GM18867 (cell line): ENCODE measurements at regions not wholly inside any gene's neighbourhood (a gene's known extent, or its start where the extent isn't known, plus 50 kb on each side); places are given as distances from the start of the nearest gene placed in this dataset.

ENCODE experiments used
- ATAC-seq: cut with Tn5 transposase; IDR thresholded peaks from one replicate; pipeline ENCODE4 v1.9.1; 2021; ENCODE audit warnings: mild to moderate bottlenecking, moderate library complexity; ENCODE audit not compliant: unreplicated experiment

DNA sequence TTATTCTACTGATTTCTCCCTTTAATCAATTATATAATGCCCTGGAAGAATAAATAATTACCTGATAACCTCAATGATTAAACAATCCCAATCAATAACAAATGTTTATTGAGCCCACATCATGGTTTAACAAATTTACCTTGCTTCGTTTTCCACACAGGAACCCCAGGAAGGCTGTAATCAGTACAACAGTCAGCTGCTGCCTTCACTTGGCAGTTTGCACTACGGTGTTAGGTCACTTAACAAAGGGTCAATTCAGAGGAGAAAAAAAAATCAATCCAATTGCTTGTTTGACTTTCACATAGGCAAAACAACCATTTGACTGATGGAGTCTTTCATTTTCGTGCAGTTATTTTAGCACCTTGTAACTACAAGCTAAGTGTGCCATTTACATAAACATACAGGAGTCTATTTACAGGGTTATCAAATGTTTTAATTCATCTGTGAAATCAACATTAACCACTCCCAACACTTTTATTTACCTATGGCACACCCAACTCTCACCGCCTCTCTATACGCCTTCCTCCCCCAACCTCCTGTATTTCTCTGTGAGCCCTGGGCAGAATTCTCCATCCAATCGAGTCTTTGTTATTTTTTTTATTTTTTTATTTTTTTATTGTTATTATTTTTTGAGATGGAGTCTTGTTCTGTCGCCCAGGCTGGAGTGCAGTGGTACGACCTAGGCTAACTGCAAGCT is 140.4 kb upstream of the TAB2 start:
- ATAC-seq, result no peak

DNA sequence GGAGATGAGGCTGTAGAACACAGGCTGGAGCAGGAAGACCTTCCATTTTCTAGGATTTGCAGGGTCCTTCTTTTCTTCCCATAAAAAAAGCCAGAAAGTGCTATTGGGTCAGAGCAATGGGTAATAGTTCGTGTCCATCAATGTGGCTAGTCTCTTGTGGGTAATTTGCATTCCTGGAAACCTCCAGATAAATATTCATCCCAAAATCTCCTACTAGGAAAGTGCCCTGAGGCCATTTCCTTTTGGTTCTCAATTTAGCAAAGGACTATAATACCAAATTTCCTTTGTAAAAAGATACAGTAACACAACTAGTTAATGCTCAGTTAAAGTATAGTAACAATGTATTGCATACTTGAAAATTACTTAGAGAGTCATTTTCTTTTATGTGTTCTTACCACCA is 138.1 kb upstream of the TAB2 start:
- ATAC-seq, result no peak

DNA sequence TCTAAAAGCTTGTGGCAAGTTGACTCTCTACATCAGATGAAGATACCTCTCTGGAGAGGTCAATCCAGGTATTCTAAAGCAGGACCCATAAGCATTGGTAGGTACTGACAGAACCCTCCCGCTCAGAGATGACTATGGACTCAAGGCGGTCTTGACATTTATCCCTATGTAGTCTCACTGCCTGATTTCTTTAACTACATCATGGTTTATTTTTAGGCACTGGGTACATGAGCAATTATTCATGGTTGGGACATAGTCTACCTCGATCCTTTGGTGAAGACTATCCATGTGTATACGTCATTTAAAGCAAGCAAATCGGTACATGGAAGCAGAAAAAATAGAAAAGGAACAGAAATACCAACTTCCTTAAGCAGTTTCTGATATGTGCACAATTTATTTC is 136.2 kb upstream of the TAB2 start:
- no peak for ATAC-seq

DNA sequence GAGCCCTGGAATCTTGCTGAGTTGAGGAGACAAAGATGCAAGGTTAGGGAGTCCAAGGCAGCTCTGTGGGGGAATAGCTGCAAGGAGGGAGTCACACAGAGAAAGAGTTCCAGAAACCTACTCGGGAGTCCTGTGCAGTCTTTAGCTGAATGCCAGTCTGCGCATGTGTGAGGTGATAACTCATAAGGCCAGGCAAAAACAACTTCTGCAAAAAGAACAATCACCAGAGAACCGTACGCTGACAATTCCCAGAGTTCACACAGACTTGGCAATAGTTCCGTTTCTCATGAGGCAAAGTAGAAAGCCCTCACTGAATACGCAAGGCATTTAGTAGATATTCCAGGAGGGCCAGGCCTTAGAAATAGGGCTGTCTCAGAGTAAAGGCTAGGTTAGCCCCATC is 135.2 kb upstream of the TAB2 start:
- ATAC-seq, result no peak

DNA sequence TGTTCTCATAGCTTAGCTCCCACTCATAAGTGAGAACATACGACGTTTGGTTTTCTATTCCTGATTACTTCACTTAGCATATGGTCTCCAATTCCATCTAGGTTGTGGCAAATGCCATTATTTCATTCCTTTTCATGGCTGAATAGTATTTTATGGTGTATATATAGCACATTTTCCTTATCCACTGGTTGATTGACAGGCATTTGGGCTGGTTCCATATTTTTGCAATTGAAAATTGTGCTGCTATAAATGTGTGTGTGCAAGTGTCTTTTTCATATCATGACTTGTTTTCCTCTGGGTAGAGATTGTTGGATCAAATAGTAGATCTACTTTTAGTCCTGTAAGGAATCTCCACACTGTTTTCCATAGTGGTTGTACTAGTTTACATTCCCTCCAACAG is 133.0 kb upstream of the TAB2 start:
- ATAC-seq, result no peak

DNA sequence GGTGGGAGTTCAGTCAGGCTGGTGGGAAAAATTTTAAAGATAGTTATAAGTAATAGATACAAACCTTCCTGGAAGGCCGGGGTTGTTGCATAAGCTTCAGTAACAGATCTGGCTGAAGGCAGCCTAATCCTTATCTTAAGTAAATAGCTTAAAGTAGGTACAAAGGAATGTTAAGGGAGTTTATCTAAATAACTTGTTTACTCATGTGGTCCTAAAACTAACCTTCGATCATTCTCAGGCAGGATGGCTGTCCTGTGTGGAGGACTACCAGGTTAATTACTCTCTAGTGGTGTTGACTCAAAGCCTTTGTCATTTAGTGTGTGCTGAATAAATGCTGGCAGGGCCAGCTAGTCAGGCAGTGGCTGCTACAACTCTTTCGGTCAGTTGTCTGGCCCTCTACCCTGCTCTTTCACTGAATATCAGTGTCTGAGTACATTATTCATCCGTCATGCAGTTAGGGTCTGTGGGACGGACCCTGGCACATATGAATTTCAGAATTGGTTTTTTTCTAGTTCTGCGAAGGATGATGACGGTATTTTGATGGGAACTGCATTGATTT is 131.6 kb upstream of the TAB2 start:
- ATAC-seq, result no peak

DNA sequence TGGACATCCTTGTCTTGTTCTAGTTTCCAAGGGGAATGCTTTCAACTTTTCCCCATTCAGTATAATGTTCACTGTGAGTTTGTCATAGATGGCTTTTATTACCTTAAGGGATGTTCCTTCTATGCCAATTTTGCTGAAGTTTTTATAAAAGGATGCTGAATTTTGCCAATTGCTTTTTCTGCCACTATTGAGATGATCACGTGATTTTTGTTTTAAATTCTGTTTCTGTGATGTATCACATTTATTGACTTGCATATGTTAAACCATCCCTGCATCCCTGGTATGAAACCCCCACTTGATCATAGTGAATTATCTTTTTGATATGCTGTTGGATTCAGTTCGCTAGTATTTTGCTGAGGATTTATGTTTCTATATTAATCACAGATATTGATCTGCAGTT is 130.6 kb upstream of the TAB2 start:
- ATAC-seq, result no peak

DNA sequence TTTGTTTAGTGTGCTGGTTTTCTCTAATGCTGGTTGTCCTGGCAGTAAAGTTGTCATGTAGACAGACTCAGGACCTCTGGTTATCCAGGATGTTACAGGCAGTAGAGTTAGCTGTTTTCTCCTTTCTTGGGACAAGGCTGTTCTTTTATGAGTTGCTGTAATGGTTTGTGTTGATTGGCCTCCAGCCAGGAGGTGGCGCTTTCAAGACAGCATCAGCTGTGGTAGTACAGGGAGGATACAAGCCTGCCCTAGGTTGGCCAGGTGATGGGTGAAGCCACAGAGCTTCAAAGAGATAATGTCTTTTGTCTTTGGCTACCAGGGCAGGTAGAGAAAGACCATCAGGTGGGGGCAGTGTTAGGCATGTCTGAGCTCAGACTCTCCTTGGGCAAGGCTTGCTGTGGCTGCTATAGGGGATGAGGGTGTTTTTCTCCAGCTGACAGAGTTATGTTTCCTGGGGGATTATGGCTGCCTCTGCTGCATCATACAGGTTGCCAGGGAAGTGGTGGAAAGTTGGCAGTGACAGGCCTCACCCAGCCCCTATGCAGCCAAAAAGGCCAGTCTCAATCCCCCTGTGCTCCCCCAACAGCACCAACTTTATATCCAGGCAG is 127.2 kb upstream of the TAB2 start:
- ATAC-seq, result peak; percentile 60

DNA sequence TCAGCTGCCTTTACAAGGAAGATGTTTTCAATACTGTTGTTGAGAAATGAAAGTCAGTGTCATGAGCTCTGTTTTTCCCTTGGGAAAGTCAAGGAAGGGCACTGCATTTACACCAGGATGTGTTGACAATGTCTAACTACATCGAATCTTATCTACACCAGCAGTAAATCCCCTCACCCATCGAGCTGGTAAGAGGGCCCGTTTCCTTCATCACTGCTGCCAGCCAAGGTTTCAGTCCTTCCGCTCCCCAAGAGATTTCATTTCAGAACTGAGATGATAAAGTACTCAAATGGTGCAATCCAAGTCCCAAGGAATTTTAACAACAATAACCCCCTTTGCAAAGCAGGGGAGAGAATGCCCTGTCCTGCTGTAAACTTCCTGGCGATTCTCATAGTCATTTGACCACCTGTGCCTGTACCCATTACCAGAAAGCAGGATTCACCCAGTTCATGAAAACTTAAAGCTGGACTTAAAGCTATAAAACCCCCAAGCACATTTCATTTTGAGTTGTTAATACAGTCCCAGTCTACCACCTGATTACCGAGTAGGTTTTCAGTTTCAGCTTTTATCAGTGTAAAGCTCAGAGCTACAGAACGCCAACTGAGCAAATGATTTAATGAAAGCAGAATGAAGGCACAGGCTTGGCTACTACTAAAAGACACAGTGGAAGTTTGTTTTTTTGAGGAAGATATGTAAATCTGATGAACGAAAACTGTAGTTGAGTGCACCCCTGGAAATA is 122.5 kb upstream of the TAB2 start:
- peak; percentile 51 for ATAC-seq

DNA sequence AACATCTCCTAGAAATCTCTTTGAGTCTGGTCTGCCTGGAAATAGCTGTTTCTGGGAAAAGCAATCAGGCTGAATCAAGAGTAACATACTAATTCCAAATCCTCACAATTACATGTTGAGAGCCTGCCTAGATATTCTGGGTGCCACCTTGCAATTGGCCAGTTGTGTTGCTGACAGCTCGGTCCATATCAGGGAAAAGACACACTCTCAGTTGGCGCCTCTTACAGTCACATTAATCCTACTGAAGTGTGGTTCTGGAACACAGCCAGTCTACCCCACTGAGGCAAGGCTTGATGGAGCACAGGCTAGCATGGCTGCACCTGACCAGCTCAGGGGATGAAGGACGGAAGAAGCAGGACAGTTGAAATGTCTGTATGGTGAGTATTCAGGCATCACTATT is 121.4 kb upstream of the TAB2 start:
- no peak for ATAC-seq

DNA sequence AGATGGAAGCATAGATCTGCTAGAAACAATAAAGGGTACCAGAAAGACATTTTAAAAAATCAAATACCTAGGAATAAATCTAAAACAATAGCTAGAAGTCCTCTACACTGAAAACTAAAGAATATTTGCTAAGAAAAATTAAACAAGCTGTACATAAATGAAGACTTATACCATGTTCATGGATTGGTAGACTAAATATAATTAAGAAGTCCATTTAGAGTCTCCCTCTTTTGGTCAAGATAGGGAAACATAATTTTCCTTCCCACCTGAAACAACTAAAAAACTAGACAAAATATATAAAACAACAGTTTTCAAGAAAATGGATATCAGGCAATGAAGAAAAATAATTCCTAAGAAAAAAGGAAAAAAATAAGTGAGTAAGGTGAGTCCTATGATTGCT is 120.0 kb upstream of the TAB2 start:
- no peak for ATAC-seq

DNA sequence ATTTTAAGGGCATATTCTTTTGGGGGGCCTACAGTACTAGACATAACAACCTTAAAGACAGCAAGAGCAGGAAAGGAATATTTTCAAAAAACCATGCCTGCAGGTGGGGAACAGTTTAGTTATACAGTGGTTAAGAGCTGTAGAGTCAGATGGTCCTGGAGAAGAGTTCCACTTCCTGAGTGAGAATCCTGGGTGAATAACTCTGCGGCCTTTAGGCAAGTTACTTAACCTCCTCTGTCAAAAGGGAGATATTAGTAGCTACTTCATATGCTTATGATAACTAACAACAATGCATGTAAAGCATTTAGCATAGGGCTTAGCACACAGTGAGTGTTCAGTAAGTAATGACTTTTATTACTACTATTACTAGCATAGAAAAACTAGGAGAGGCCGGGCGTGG is 119.2 kb upstream of the TAB2 start:
- ATAC-seq, result no peak

DNA sequence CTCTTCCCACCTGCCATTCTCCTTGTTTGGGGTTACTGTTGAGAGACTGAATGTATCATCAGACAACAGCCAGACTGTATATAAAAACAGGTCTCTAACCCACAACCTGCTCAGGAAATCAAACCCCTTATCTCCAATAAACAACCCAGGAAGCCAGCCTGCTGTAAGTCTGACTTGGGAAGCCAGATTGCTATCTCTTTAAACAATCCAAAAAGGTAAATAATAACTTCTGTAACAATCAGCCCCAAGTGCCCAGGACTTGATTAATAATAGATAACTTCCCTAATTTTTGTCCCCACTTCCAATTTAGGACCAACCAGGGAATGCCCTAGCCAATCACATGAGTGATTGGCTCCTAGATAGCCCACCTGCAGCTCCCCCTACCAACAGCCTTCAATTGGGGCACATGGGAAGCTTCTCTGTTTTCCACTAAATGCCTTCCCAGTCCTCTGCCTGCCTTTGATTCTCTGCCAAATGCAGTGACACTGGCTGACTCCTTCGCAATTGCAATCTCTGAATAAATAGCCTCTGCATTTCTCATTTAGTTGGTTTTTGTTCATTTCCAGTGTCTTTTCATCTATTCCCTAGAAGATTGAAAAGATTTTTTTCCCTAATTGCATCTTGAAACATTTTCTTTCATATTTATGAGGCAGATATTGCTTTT is 117.1 kb upstream of the TAB2 start:
- ATAC-seq, result no peak

DNA sequence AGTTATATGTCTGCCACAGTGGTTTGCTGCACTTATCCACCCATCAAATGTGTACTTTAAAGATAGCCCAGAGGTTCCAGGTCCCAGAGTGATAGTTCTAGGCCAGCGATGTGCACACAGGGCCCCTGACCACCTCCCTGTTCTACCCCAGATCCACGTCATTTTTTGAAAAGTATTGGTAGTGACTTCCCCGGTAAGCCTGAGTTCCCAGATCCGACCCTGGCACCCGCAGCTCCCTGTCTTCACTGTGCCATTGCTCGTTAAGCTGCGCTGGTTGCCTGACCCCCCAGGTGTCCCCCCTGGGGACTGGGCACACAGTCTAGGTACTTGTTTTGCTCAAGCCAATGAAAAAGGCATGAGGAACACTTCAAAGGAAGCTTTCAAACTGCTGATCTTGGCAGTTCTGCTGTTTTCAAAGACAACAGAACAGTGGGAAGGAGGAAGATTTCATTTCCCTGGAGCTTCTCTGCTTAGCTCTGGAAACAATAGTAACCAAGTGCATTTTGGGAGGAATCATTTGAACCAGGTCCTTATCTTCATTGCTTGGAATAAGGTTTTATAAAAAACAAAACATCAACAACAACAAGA is 116.3 kb upstream of the TAB2 start:
- ATAC-seq, result no peak

DNA sequence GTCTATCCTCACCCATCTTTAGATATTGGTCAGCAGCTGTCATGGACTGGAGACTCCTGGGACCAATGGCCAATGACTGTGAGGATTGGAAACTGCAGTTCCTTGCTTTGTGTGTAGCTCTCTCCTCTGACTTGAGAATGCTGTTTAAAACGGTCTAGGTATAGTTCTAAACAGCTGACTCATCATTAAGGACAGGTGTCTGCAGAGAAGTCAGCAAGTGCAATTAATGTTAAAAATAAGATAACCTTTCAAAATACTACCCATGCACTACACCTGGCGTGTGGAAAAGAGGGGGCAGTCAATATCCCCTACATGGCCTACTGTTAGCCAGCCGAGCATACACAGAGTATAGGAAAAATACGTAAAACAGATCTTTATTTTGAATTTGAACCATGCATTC is 115.4 kb upstream of the TAB2 start:
- ATAC-seq, result no peak

DNA sequence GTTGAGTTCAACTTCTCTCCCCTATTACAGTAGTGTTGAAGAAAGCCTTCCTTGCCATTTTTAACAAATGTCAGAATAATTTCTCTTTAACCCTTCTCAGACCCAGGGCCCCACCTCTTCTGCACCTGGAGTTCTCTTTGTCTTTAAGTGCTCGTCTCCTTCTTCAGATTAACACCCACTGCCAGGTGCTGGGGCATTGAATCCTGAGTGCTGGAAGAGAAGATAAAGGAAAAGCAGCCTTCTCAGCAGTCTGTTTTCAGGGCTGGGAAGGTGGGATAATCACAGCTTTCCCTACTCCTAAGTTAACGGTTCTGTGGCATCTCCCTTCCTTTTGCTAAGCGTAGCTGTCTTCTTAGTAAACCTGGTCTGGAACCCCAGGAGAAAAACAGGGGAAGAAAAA is 114.6 kb upstream of the TAB2 start:
- ATAC-seq, result no peak

DNA sequence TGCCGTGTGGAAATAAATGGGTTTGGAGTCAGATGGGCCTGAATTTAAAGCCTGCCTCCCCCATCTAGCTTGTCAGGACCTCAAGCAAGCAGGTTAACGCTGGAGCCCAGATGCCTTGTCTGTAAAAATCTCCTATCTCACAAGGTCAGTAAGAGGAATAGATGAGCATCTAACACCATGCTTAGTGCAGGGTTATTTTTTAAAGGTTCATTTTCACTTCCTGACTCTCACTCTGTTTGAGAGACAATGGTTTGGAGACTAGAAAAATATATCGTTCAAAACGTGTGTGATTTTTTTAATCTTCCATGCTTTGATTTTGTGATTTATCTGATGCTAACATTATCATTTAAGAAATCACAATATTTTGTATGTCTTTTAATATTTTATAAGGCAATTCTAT is 114.0 kb upstream of the TAB2 start:
- ATAC-seq, result no peak

DNA sequence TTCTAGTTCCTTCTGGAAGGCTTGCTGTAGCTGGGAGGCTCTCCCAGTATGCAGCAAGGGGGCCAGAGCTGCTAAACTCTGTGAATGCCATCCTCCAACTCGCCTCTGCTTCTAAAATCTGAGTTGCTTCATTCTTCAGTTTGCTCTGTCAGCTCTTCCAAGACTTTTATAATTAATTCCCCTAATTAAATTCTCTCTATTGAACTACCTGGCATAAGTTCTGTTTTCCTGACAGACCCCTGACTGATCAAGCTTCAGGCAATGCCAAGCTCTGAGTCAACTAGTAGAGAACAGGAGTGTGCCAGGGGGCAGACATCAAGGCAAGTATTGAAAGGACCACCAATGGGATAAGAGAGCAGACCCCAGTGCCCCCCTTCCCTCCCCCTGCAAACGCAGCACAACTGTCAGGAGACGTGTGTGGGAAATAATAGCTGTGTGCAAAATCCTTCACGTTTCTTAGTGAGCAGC is 109.3 kb upstream of the TAB2 start:
- ATAC-seq, result no peak

DNA sequence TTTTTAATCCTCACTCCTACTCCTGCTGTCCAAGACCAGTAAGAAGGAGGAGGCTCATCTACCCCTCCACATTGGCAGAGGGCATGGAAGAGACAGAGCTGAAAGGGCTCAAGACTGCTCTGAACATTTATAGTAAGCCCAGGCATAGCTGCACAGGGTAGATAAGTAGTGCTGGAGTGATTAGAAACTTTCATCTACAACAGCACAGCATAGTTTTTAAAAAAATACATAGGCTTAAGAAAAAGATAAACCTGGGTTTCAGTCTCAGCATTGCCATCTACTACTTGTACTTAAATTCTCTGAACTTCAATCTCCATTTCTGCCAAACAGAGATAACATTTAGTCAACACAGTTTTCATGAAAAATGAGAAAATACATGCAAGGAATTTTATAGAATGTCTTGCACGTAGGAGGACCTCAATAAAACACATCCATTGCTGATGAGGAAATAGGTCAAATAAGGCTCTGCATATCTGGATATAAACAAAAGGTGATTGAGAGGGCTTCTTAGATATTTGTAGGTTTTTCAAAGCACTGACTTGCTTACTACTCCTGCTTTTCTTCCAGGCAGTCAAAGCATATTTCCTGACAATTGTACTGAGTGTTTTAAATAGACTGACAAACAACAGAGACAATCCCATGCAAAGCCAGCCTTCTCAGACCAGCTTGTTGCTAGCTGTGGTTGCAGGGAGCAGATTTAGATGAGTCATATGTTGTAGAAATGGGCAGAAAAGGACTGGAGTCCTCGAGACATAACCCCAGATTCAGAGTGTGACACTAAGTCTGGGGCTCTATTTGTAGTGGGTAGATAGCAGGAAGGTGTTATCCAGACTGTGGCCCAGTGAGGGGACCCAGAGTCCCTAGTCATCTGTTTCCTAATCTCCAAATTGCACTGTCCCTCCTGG is 107.4 kb upstream of the TAB2 start:
- ATAC-seq, result no peak

DNA sequence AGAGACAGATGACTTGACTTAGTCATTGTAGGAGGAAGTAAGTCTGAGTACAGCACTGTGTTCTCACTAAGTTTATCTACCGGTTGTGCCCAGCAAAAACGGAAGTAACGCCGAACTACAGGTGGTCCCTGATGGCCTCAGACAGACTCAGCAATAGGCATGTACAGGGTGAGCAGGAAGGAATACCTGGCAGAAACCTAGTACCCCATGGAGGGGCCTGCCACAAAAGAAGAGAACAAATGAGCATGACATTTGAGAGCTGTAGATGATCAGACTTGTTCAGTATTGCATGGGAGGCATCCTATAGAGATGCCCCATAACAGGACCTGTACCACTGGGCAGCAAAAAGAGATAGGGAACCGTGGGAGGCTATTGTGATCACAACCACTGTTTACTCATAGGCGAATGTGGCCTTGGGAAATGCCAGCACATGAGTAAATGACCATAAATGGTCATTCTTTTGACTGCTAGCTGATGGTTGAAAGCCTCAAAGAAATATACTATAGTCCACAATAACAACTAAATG is 106.4 kb upstream of the TAB2 start:
- peak; percentile 72 for ATAC-seq
